Loucy (cell line): ENCODE measurements at regions not wholly inside any gene's neighbourhood (a gene's known extent, or its start where the extent isn't known, plus 50 kb on each side); places are given as distances from the start of the nearest gene placed in this dataset.

ENCODE experiments used
- H2AFZ ChIP-seq: fragments of 200-600 bp; sonication (generic); 2 replicates; pipeline ENCODE4 v1.6.0; 2016; ENCODE audit warnings: antibody characterized with exemption, mild to moderate bottlenecking, low read length, moderate library complexity
- H3F3A ChIP-seq: fragments of 200-600 bp; 2 replicates; pipeline ENCODE4 v1.6.0; 2016; ENCODE audit warnings: antibody characterized with exemption, low read depth, mild to moderate bottlenecking
- H3K27me3 ChIP-seq: fragments of 200-600 bp; sonication (generic); 2 replicates; pipeline ENCODE4 v1.6.1; 2014; ENCODE audit warnings: low read length, mild to moderate bottlenecking; ENCODE audit not compliant: insufficient read depth, poor library complexity, severe bottlenecking
- H3K36me3 ChIP-seq: fragments of 200-600 bp; sonication (generic); 2 replicates; pipeline ENCODE4 v1.6.1; 2016; ENCODE audit warnings: low read length; ENCODE audit not compliant: insufficient read depth
- H3K4me1 ChIP-seq: fragments of 200-600 bp; sonication (generic); 2 replicates; pipeline ENCODE4 v1.5.1; 2014; ENCODE audit warnings: low read length, mild to moderate bottlenecking; ENCODE audit not compliant: insufficient read depth, poor library complexity, severe bottlenecking
- H3K4me2 ChIP-seq: fragments of 200-600 bp; sonication (generic); 2 replicates; pipeline ENCODE4 v1.6.0; 2014; ENCODE audit warnings: antibody characterized with exemption, low read length, low read depth, mild to moderate bottlenecking; ENCODE audit not compliant: poor library complexity, severe bottlenecking
- H3K4me3 ChIP-seq: fragments of 200-600 bp; sonication (generic); 2 replicates; pipeline ENCODE4 v1.5.1; 2014; ENCODE audit warnings: low read length, mild to moderate bottlenecking, mixed read lengths; ENCODE audit not compliant: poor library complexity, severe bottlenecking
- H3K79me2 ChIP-seq: fragments of 200-600 bp; sonication (generic); 2 replicates; pipeline ENCODE4 v1.6.1; 2014; ENCODE audit warnings: low read length; ENCODE audit not compliant: insufficient read depth
- H3K9ac ChIP-seq: fragments of 200-600 bp; sonication (generic); 2 replicates; pipeline ENCODE4 v1.6.0; 2014; ENCODE audit warnings: mild to moderate bottlenecking, low read depth, low read length, moderate library complexity; ENCODE audit not compliant: poor library complexity, severe bottlenecking
- H3K9me2 ChIP-seq: fragments of 200-600 bp; sonication (generic); replicated peaks from 2 replicates; pipeline ENCODE4 v1.6.1; 2016; ENCODE audit warnings: low read depth, low read length, mixed read lengths
- H3K9me3 ChIP-seq: fragments of 200-600 bp; sonication (generic); 2 replicates; pipeline ENCODE4 v1.6.1; 2014; ENCODE audit warnings: mild to moderate bottlenecking, antibody characterized with exemption, low read length, low read depth; ENCODE audit not compliant: insufficient read depth
- H4K20me1 ChIP-seq: fragments of 200-600 bp; sonication (generic); 2 replicates; pipeline ENCODE4 v1.6.0; 2014; ENCODE audit warnings: antibody characterized with exemption, low read length, mild to moderate bottlenecking; ENCODE audit not compliant: insufficient read depth, poor library complexity, severe bottlenecking
- EZH2phosphoT487 ChIP-seq: fragments of 200-600 bp; IDR thresholded peaks from 2 replicates; pipeline ENCODE4 v1.6.1; 2018; ENCODE audit warnings: antibody characterized with exemption, mild to moderate bottlenecking, moderate library complexity, borderline replicate concordance
- TF ChIP-seq, protein P1 (sequence below): fragments of 200-600 bp; sonication (generic); conservative IDR thresholded peaks from 2 replicates; pipeline ENCODE4 v1.5.1; 2014; ENCODE audit warnings: mild to moderate bottlenecking, antibody characterized with exemption, low read length

DNA sequence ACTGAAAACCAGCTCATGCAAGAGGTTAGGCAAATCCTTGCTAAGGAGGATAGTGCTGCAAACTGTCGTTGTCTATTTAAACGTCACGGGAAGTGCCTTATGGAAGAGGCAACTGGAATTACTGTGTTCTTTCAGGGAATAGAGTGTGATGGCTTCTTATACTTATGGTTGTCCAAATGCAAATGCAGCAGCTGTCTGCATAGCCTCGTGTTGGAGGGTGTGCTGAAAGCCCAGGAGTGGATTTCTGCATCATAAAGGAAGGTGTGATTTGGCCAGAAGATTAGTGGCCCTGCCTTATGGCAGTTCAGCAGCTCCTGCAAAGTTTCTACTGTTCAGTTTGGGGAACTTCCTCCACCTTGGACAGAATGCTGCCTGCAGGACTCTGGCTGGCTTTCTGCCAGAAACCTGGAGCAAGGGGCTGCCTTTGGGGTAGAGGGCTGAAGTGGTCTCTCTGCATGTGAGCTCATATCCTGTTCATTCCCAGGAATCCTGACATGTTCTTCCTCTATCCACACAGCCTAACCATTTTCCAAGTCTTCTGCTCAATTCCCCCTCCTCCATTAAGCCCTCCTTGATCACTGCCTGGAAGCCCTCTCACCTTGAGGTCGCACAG lies 321.2 kb upstream of the CXCR4 start:
- H3K4me2 ChIP-seq, result no peak overlapping the region
- H3K9ac ChIP-seq, result no peak overlapping the region

GRCh38 chr2:136437461-136437860 lies 319.5 kb upstream of the CXCR4 start:
- H3K4me1 ChIP-seq, result no peaks in the 10 kb centered on the region
- no peak for TF ChIP-seq EZH2phosphoT487
- TF ChIP-seq, protein P1, sequence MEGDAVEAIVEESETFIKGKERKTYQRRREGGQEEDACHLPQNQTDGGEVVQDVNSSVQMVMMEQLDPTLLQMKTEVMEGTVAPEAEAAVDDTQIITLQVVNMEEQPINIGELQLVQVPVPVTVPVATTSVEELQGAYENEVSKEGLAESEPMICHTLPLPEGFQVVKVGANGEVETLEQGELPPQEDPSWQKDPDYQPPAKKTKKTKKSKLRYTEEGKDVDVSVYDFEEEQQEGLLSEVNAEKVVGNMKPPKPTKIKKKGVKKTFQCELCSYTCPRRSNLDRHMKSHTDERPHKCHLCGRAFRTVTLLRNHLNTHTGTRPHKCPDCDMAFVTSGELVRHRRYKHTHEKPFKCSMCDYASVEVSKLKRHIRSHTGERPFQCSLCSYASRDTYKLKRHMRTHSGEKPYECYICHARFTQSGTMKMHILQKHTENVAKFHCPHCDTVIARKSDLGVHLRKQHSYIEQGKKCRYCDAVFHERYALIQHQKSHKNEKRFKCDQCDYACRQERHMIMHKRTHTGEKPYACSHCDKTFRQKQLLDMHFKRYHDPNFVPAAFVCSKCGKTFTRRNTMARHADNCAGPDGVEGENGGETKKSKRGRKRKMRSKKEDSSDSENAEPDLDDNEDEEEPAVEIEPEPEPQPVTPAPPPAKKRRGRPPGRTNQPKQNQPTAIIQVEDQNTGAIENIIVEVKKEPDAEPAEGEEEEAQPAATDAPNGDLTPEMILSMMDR, result no peak
- H3F3A ChIP-seq, result no peaks in the 10 kb centered on the region
- H3K9me3 ChIP-seq, result no peaks in the 10 kb centered on the region
- H4K20me1 ChIP-seq, result no peaks in the 10 kb centered on the region
- no peaks in the 10 kb centered on the region for H3K36me3 ChIP-seq
- no peaks in the 10 kb centered on the region for H3K9me2 ChIP-seq
- H3K4me2 ChIP-seq, result no peak overlapping the region
- no peaks in the 10 kb centered on the region for H3K79me2 ChIP-seq
- no peak overlapping the region for H3K4me3 ChIP-seq
- H3K27me3 ChIP-seq, result no peaks in the 10 kb centered on the region
- H3K9ac ChIP-seq, result no peak overlapping the region
- no peak overlapping the region for H2AFZ ChIP-seq

More for the DNA sequence above, 321.2 kb upstream of the CXCR4 start:
- H3K4me3 ChIP-seq, result no peak overlapping the region
- H3K36me3 ChIP-seq, result no peaks in the 10 kb centered on the region
- H3K9me3 ChIP-seq, result no peaks in the 10 kb centered on the region
- H3K9me2 ChIP-seq, result no peaks in the 10 kb centered on the region
- H3K4me1 ChIP-seq, result no peaks in the 10 kb centered on the region
- H4K20me1 ChIP-seq, result no peaks in the 10 kb centered on the region
- no peaks in the 10 kb centered on the region for H3K27me3 ChIP-seq
- TF ChIP-seq, protein P1, result no peak
- TF ChIP-seq EZH2phosphoT487, result no peak
- H3K79me2 ChIP-seq, result no peaks in the 10 kb centered on the region
- H3F3A ChIP-seq, result no peaks in the 10 kb centered on the region
- H2AFZ ChIP-seq, result no peak overlapping the region

DNA sequence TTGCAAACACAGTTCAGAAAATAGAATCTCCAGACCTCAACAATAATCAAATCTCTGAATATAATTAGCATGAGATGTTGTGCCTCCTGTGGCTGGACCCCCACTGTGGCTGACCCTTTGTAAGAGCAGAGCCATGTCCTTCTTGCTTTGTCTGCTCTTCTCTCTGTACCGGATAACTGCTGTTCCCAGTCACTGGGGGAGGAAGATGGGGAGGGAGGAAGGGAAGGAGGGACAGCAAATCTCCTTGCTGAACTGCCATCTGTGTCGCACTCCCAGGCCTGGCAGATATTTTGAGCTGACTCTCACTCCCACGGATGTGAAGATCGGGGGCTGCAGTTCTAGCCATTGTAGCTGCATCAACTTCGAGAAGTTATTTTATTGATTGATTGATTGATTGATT lies 319.0 kb upstream of the CXCR4 start:
- no peaks in the 10 kb centered on the region for H3K36me3 ChIP-seq
- H3K79me2 ChIP-seq, result no peaks in the 10 kb centered on the region
- no peaks in the 10 kb centered on the region for H3K9me3 ChIP-seq
- H3K27me3 ChIP-seq, result no peaks in the 10 kb centered on the region
- TF ChIP-seq, protein P1, result no peak
- TF ChIP-seq EZH2phosphoT487, result no peak
- no peaks in the 10 kb centered on the region for H3K4me1 ChIP-seq
- H3K4me3 ChIP-seq, result no peak overlapping the region
- H2AFZ ChIP-seq, result no peak overlapping the region
- no peaks in the 10 kb centered on the region for H3K9me2 ChIP-seq
- H3F3A ChIP-seq, result no peaks in the 10 kb centered on the region
- H4K20me1 ChIP-seq, result no peaks in the 10 kb centered on the region
- no peak overlapping the region for H3K4me2 ChIP-seq
- no peak overlapping the region for H3K9ac ChIP-seq
